SK-N-SH treated with all-trans-retinoic acid at 6 μM for 48 hours (cell line): ENCODE measurements at regions not wholly inside any gene's neighbourhood (a gene's known extent, or its start where the extent isn't known, plus 50 kb on each side); places are given as distances from the start of the nearest gene placed in this dataset.

Experiments
- ARNTL ChIP-seq: fragments of 450-650 bp; formaldehyde crosslinking; IDR thresholded peaks from 2 replicates; pipeline ENCODE4 v1.5.0; 2020; ENCODE audit warnings: low read depth, mild to moderate bottlenecking, moderate library complexity, borderline replicate concordance
- BACH2 ChIP-seq: fragments of 250-450 bp; sonication (Bioruptor Pico); IDR thresholded peaks from 2 replicates; pipeline ENCODE4 v1.9.0; 2021; ENCODE audit warnings: mild to moderate bottlenecking, borderline replicate concordance
- CREB5 ChIP-seq: fragments of 250-450 bp; sonication (Bioruptor Pico); IDR thresholded peaks from 2 replicates; pipeline ENCODE4 v1.5.1; 2020; ENCODE audit warnings: low read depth, mild to moderate bottlenecking, moderate library complexity
- CSDC2 ChIP-seq: fragments of 250-450 bp; sonication (Bioruptor Pico); IDR thresholded peaks from 2 replicates; pipeline ENCODE4 v1.5.0; 2020; ENCODE audit warnings: mild to moderate bottlenecking, moderate library complexity
- ESRRG ChIP-seq: fragments of 250-450 bp; sonication (Bioruptor Pico); IDR thresholded peaks from 2 replicates; pipeline ENCODE4 v1.6.1; 2021; ENCODE audit warnings: mild to moderate bottlenecking
- ISL1 ChIP-seq: fragments of 250-450 bp; sonication (Bioruptor Pico); IDR thresholded peaks from 2 replicates; pipeline ENCODE4 v2.1.2; 2022; ENCODE audit warnings: mild to moderate bottlenecking, moderate library complexity
- PATZ1 ChIP-seq: fragments of 250-450 bp; sonication (Bioruptor Pico); IDR thresholded peaks from 2 replicates; pipeline ENCODE4 v1.8.0; 2020; ENCODE audit warnings: mild to moderate bottlenecking, moderate library complexity, borderline replicate concordance
- RARB ChIP-seq: fragments of 250-450 bp; sonication (Bioruptor Pico); IDR thresholded peaks from 2 replicates; pipeline ENCODE4 v1.8.0; 2021; ENCODE audit warnings: mild to moderate bottlenecking, moderate library complexity
- SNAI2 ChIP-seq: fragments of 250-450 bp; sonication (Bioruptor Pico); IDR thresholded peaks from 2 replicates; pipeline ENCODE4 v1.5.0; 2020; ENCODE audit warnings: mild to moderate bottlenecking, moderate library complexity
- ZFP3 ChIP-seq: fragments of 250-450 bp; sonication (Bioruptor Pico); IDR thresholded peaks from 2 replicates; pipeline ENCODE4 v1.5.0; 2020; ENCODE audit warnings: mild to moderate bottlenecking, moderate library complexity
- ZNF8 ChIP-seq: fragments of 450-650 bp; formaldehyde crosslinking; IDR thresholded peaks from 2 replicates; pipeline ENCODE4 v1.5.0; 2020; ENCODE audit warnings: mild to moderate bottlenecking, moderate library complexity
- TF ChIP-seq, protein P1 (sequence below): fragments of 250-450 bp; sonication (Bioruptor Pico); IDR thresholded peaks from 2 replicates; pipeline ENCODE4 v1.5.1; 2021; ENCODE audit warnings: mild to moderate bottlenecking, moderate library complexity

DNA sequence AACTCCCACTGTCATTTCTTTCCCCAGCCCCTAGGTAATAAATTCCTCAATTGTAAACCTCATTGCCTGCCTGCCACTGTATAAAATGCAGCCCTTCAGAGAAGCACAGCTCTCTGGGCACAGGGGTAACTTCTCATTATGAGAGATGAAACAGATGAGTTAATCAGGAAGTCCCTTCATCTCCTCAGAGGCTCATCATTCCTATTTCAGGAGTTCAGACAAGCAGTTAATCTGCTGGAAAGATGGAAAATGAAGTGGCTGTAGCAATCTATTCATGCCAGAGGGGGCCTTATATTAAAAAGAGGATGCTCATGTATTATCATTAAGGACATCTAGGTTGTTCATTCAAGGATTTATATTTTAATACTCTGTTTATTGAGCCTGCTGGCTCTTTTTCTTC is 519.5 kb upstream of the LMCD1 start:
- no peak for TF ChIP-seq ISL1 (CRISPR knock-in tag)
- TF ChIP-seq ZFP3, result no peak
- no peak for TF ChIP-seq ARNTL (CRISPR knock-in tag)
- no peak for TF ChIP-seq PATZ1 (CRISPR knock-in tag)
- TF ChIP-seq CSDC2 (CRISPR knock-in tag), result no peak
- TF ChIP-seq RARB, result no peak
- no peak for TF ChIP-seq ZNF8
- TF ChIP-seq, protein P1, sequence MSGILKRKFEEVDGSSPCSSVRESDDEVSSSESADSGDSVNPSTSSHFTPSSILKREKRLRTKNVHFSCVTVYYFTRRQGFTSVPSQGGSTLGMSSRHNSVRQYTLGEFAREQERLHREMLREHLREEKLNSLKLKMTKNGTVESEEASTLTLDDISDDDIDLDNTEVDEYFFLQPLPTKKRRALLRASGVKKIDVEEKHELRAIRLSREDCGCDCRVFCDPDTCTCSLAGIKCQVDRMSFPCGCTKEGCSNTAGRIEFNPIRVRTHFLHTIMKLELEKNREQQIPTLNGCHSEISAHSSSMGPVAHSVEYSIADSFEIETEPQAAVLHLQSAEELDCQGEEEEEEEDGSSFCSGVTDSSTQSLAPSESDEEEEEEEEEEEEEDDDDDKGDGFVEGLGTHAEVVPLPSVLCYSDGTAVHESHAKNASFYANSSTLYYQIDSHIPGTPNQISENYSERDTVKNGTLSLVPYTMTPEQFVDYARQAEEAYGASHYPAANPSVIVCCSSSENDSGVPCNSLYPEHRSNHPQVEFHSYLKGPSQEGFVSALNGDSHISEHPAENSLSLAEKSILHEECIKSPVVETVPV, result no peak
- TF ChIP-seq ESRRG (CRISPR knock-in tag), result no peak
- no peak for TF ChIP-seq BACH2 (CRISPR knock-in tag)
- no peak for TF ChIP-seq CREB5 (CRISPR knock-in tag)
- no peak for TF ChIP-seq SNAI2
